ENCODE measurements at regions not wholly inside any gene's neighbourhood (a gene's known extent, or its start where the extent isn't known, plus 50 kb on each side); places are given as distances from the start of the nearest gene placed in this dataset.

GRCh38 chr11:41985799-41986198 lies 526.3 kb upstream of the LRRC4C start:
- DNase-seq (ENCODE audit: low read depth in 2 of 2) = no peak
- Histone ChIP-seq H3K27ac (ENCODE audit: insufficient read depth, low read length) (no peak overlapping the region), H2AFZ (ENCODE audit: low read length) (no peak overlapping the region), H4K20me1 (ENCODE audit: control insufficient read depth, extremely low read depth, insufficient read depth, low read length) (no peaks in the 10 kb centered on the region), H3K4me1 (ENCODE audit: control insufficient read depth, extremely low read depth, insufficient read depth, low read length) (no peaks in the 10 kb centered on the region), H3K9ac (ENCODE audit: insufficient read depth, low read length) (no peak overlapping the region), H3K27me3 (ENCODE audit: control insufficient read depth, insufficient read depth, low read length) (no peaks in the 10 kb centered on the region), H3K4me3 (replicated peaks in 1 of 4; ENCODE audit: control extremely low read depth in 1 of 4, insufficient read depth in 1 of 4, low read depth in 3 of 4, low read length in 4 of 4) (no peak overlapping the region), H3K79me2 (ENCODE audit: control insufficient read depth, insufficient read depth, low read length) (no peaks in the 10 kb centered on the region), H3K36me3 (ENCODE audit: control insufficient read depth, insufficient read depth, low read length) (no peaks in the 10 kb centered on the region), H3K4me2 (ENCODE audit: extremely low read depth, insufficient read depth, low read length) (no peak overlapping the region), H3K9me3 (ENCODE audit: control insufficient read depth, insufficient read depth, low read depth, low read length) (no peaks in the 10 kb centered on the region)
- TF ChIP-seq EZH2 (IDR thresholded peaks at IDR 0.05; ENCODE audit: low read length, missing control alignments) (no peak), CTCF (conservative IDR thresholded peaks at IDR 0.05 in 1 of 2, IDR thresholded peaks at IDR 0.05 in 1 of 2; ENCODE audit: low read depth in 1 of 2, low read length in 2 of 2) (no peak)

GRCh38 chr11:41988951-41989572 lies 529.6 kb upstream of the LRRC4C start:
- H3K4me2 ChIP-seq (ENCODE audit: extremely low read depth, insufficient read depth, low read length) = no peak overlapping the region
- H3K9ac ChIP-seq (ENCODE audit: insufficient read depth, low read length) = no peak overlapping the region
- no peaks in the 10 kb centered on the region for H3K4me1 ChIP-seq (ENCODE audit: control insufficient read depth, extremely low read depth, insufficient read depth, low read length)

GRCh38 chr11:41989823-41990380 lies 530.5 kb upstream of the LRRC4C start:
- Histone ChIP-seq H3K79me2 (ENCODE audit: control insufficient read depth, insufficient read depth, low read length) (no peaks in the 10 kb centered on the region), H3K4me2 (ENCODE audit: extremely low read depth, insufficient read depth, low read length) (no peak overlapping the region), H3K9ac (ENCODE audit: insufficient read depth, low read length) (no peak overlapping the region), H4K20me1 (ENCODE audit: control insufficient read depth, extremely low read depth, insufficient read depth, low read length) (no peaks in the 10 kb centered on the region), H3K27me3 (ENCODE audit: control insufficient read depth, insufficient read depth, low read length) (no peaks in the 10 kb centered on the region), H2AFZ (ENCODE audit: low read length) (no peak overlapping the region), H3K4me3 (replicated peaks in 1 of 4; ENCODE audit: control extremely low read depth in 1 of 4, insufficient read depth in 1 of 4, low read depth in 3 of 4, low read length in 4 of 4) (no peak overlapping the region), H3K27ac (ENCODE audit: insufficient read depth, low read length) (no peak overlapping the region), H3K4me1 (ENCODE audit: control insufficient read depth, extremely low read depth, insufficient read depth, low read length) (no peaks in the 10 kb centered on the region), H3K36me3 (ENCODE audit: control insufficient read depth, insufficient read depth, low read length) (no peaks in the 10 kb centered on the region), H3K9me3 (ENCODE audit: control insufficient read depth, insufficient read depth, low read depth, low read length) (no peaks in the 10 kb centered on the region)
- DNase-seq (ENCODE audit: low read depth in 2 of 2) = no peak
- no peak for TF ChIP-seq CTCF (conservative IDR thresholded peaks at IDR 0.05 in 1 of 2, IDR thresholded peaks at IDR 0.05 in 1 of 2; ENCODE audit: low read depth in 1 of 2, low read length in 2 of 2)
- TF ChIP-seq EZH2 (IDR thresholded peaks at IDR 0.05; ENCODE audit: low read length, missing control alignments) = no peak

More at GRCh38 chr11:41988951-41989572, 529.6 kb upstream of the LRRC4C start:
- peak in 1 of 2 donors; percentile 14 for DNase-seq (ENCODE audit: low read depth in 2 of 2)
- TF ChIP-seq EZH2 (IDR thresholded peaks at IDR 0.05; ENCODE audit: low read length, missing control alignments) (no peak), CTCF (conservative IDR thresholded peaks at IDR 0.05 in 1 of 2, IDR thresholded peaks at IDR 0.05 in 1 of 2; ENCODE audit: low read depth in 1 of 2, low read length in 2 of 2) (no peak)
- Histone ChIP-seq H3K36me3 (ENCODE audit: control insufficient read depth, insufficient read depth, low read length) (no peaks in the 10 kb centered on the region), H3K4me3 (replicated peaks in 1 of 4; ENCODE audit: control extremely low read depth in 1 of 4, insufficient read depth in 1 of 4, low read depth in 3 of 4, low read length in 4 of 4) (no peak overlapping the region), H4K20me1 (ENCODE audit: control insufficient read depth, extremely low read depth, insufficient read depth, low read length) (no peaks in the 10 kb centered on the region), H3K9me3 (ENCODE audit: control insufficient read depth, insufficient read depth, low read depth, low read length) (no peaks in the 10 kb centered on the region), H3K27me3 (ENCODE audit: control insufficient read depth, insufficient read depth, low read length) (no peaks in the 10 kb centered on the region), H2AFZ (ENCODE audit: low read length) (no peak overlapping the region), H3K79me2 (ENCODE audit: control insufficient read depth, insufficient read depth, low read length) (no peaks in the 10 kb centered on the region), H3K27ac (ENCODE audit: insufficient read depth, low read length) (no peak overlapping the region)
